Keratinocyte (primary cell): ENCODE measurements at regions not wholly inside any gene's neighbourhood (a gene's known extent, or its start where the extent isn't known, plus 50 kb on each side); places are given as distances from the start of the nearest gene placed in this dataset.
A peak's percentile ranks its signal among the peaks of the same experiment; 100 is the strongest.

Source experiments
- DNase-seq: peaks from one replicate; pipeline ENCODE4 v3.0.0-alpha.2; 2011; ENCODE audit warnings: low read depth, missing footprints, low spot score
- FAIRE-seq: peaks from 2 replicates; lab custom pipeline; 2011; peaks lifted over from hg19 to GRCh38; lab: Jason Lieb, UNC
- H2AFZ ChIP-seq: 2 replicates; pipeline ENCODE4 v1.6.0; 2012; ENCODE audit warnings: low read length, control low read depth, inconsistent platforms; ENCODE audit not compliant: control insufficient read depth
- H3K27ac ChIP-seq: 2 replicates; pipeline ENCODE4 v1.5.1; 2011; ENCODE audit warnings: low read length; ENCODE audit not compliant: control insufficient read depth, insufficient read depth
- H3K27me3 ChIP-seq: 3 replicates; pipeline ENCODE4 v1.6.0; 2011; ENCODE audit warnings: low read length; ENCODE audit not compliant: control insufficient read depth, insufficient read depth; ENCODE audit errors: extremely low read depth
- H3K36me3 ChIP-seq, 2 experiments: 2 replicates in 1 of 2; 3 replicates in 1 of 2; pipeline ENCODE4 v1.5.1; 2011; ENCODE audit warnings: low read length in 2 of 2, mild to moderate bottlenecking in 1 of 2; ENCODE audit not compliant: control insufficient read depth in 2 of 2, insufficient read depth in 2 of 2; ENCODE audit errors: extremely low read depth in 1 of 2
- H3K4me1 ChIP-seq: 3 replicates; pipeline ENCODE4 v1.5.1; 2011; ENCODE audit warnings: low read length; ENCODE audit not compliant: control insufficient read depth, insufficient read depth; ENCODE audit errors: extremely low read depth
- H3K4me2 ChIP-seq: 3 replicates; pipeline ENCODE4 v1.6.0; 2011; ENCODE audit warnings: low read depth, low read length; ENCODE audit not compliant: control insufficient read depth, insufficient read depth; ENCODE audit errors: extremely low read depth
- H3K4me3 ChIP-seq, 3 experiments: fragments of 200-600 bp in 1 of 3; sonication (generic) in 1 of 3; 2 replicates in 2 of 3; 3 replicates in 1 of 3; pipeline ENCODE4 v1.5.1; 2011 to 2016; ENCODE audit warnings: low read length in 3 of 3, mild to moderate bottlenecking in 3 of 3, control low read depth in 2 of 3, inconsistent platforms in 1 of 3, low read depth in 1 of 3, mixed read lengths in 1 of 3, mixed run types in 1 of 3, moderate library complexity in 1 of 3; ENCODE audit not compliant: control insufficient read depth in 2 of 3, insufficient read depth in 2 of 3; ENCODE audit errors: extremely low read depth in 1 of 3
- H3K79me2 ChIP-seq: 2 replicates; pipeline ENCODE4 v1.6.0; 2012; ENCODE audit warnings: low read length; ENCODE audit not compliant: control insufficient read depth, insufficient read depth
- H3K9ac ChIP-seq: 3 replicates; pipeline ENCODE4 v1.6.0; 2011; ENCODE audit warnings: low read length; ENCODE audit not compliant: control insufficient read depth, insufficient read depth; ENCODE audit errors: extremely low read depth
- H3K9me1 ChIP-seq: 3 replicates; pipeline ENCODE4 v1.6.0; 2011; ENCODE audit warnings: low read length; ENCODE audit not compliant: control insufficient read depth, insufficient read depth; ENCODE audit errors: extremely low read depth
- H3K9me3 ChIP-seq: 2 replicates; pipeline ENCODE4 v1.5.1; 2012; ENCODE audit warnings: low read depth, low read length; ENCODE audit not compliant: control insufficient read depth
- H4K20me1 ChIP-seq: 3 replicates; pipeline ENCODE4 v1.6.0; 2011; ENCODE audit warnings: low read length; ENCODE audit not compliant: control insufficient read depth, insufficient read depth; ENCODE audit errors: extremely low read depth
- CTCF ChIP-seq, 3 experiments: IDR thresholded peaks in 1 of 3; conservative IDR thresholded peaks in 1 of 3; optimal IDR thresholded peaks in 1 of 3; 2 replicates in 2 of 3; 3 replicates in 1 of 3; pipeline versions ENCODE3 to v1.5.1; 2011; ENCODE audit warnings: low read length in 3 of 3, mild to moderate bottlenecking in 3 of 3, moderate library complexity in 2 of 3, control low read depth in 1 of 3, inconsistent platforms in 1 of 3; ENCODE audit not compliant: insufficient read depth in 2 of 3; ENCODE audit errors: extremely low read depth in 1 of 3
- EZH2 ChIP-seq: IDR thresholded peaks from one replicate; pipeline ENCODE4 v1.6.1; 2012; ENCODE audit warnings: inconsistent platforms, mild to moderate bottlenecking, low read length, moderate library complexity
- dilution Hi-C: fragments of 300-500 bp; cut with MboI; formaldehyde crosslinking; loops from one replicate; pipeline ENCODE4 v1.7.0; 2020; ENCODE audit warnings: low sequenced_read_pairs; ENCODE audit not compliant: extremely low pct_ligation_motif_present

GRCh38 chr13:81726037-81726726, 1385.3 kb upstream of the SPRY2 start:
- FAIRE-seq (peak; percentile 100), DNase-seq (peak; percentile 45)
- Histone ChIP-seq H3K4me1 (peaks cover 7% of the 10 kb centered on the region), H3K27me3 (no peaks in the 10 kb centered on the region), H4K20me1 (no peaks in the 10 kb centered on the region), H3K9me3 (no peaks in the 10 kb centered on the region), H3K4me3 (peak overlapping the region in 2 of 3 experiments; percentile 8 to 24), H2AFZ (peak overlapping the region; percentile 79), H3K9ac (peak overlapping the region; percentile 42), H3K36me3 (no peaks in the 10 kb centered on the region), H3K27ac (no peak overlapping the region), H3K9me1 (no peaks in the 10 kb centered on the region), H3K79me2 (no peaks in the 10 kb centered on the region), H3K4me2 (peak overlapping the region; percentile 71)
- dilution Hi-C loops, result no loop called here
- TF ChIP-seq CTCF (optimal IDR thresholded peaks at IDR 0.05 in 1 of 3, IDR thresholded peaks at IDR 0.05 in 1 of 3, conservative IDR thresholded peaks at IDR 0.05 in 1 of 3; ENCODE audit: extremely low read depth in 1 of 3, insufficient read depth in 2 of 3, low read length in 3 of 3) (no peak), EZH2 (no peak)

GRCh38 chr13:81722456-81722855, 1381.5 kb upstream of the SPRY2 start:
- Histone ChIP-seq H3K27ac (no peak overlapping the region), H3K9me3 (no peaks in the 10 kb centered on the region), H4K20me1 (no peaks in the 10 kb centered on the region), H2AFZ (peak overlapping the region; percentile 58), H3K9ac (no peak overlapping the region), H3K79me2 (no peaks in the 10 kb centered on the region), H3K4me3 (no peak overlapping the region), H3K27me3 (no peaks in the 10 kb centered on the region), H3K9me1 (no peaks in the 10 kb centered on the region), H3K36me3 (no peaks in the 10 kb centered on the region), H3K4me2 (no peak overlapping the region), H3K4me1 (peaks cover 7% of the 10 kb centered on the region)
- no peak for DNase-seq
- dilution Hi-C loops, result no loop called here
- FAIRE-seq, result no peak
- TF ChIP-seq EZH2 (no peak), CTCF (optimal IDR thresholded peaks at IDR 0.05 in 1 of 3, IDR thresholded peaks at IDR 0.05 in 1 of 3, conservative IDR thresholded peaks at IDR 0.05 in 1 of 3; ENCODE audit: extremely low read depth in 1 of 3, insufficient read depth in 2 of 3, low read length in 3 of 3) (no peak)
